ENCODE measurements at regions not wholly inside any gene's neighbourhood (a gene's known extent, or its start where the extent isn't known, plus 50 kb on each side); places are given as distances from the start of the nearest gene placed in this dataset.

- TF ChIP-seq CTCF (IDR thresholded peaks at IDR 0.05; ENCODE audit: low read depth, low read length) (no peak), EZH2phosphoT487 (IDR thresholded peaks at IDR 0.05; ENCODE audit: low read depth) (no peak)
These were observed 99.1 kb upstream of the ANO1 start for GRCh38 chr11:69978841-69979614.
